H9 (cell line): ENCODE measurements at regions not wholly inside any gene's neighbourhood (a gene's known extent, or its start where the extent isn't known, plus 50 kb on each side); places are given as distances from the start of the nearest gene placed in this dataset.

ENCODE experiments used
- DNase-seq: peaks from one replicate; pipeline ENCODE4 v3.0.0-alpha.2; 2017
- H2AFZ ChIP-seq: one replicate; pipeline ENCODE4 v1.6.1; 2013; ENCODE audit warnings: mild to moderate bottlenecking, low read length, control low read depth, moderate library complexity
- H2AK5ac ChIP-seq: 2 replicates; pipeline ENCODE4 v1.6.1; 2013; ENCODE audit warnings: low read length, control low read depth, mixed read lengths; ENCODE audit not compliant: insufficient read length
- H2BK120ac ChIP-seq: one replicate; pipeline ENCODE4 v1.6.1; 2013; ENCODE audit warnings: low read depth, mild to moderate bottlenecking, low read length, control low read depth, inconsistent platforms; ENCODE audit not compliant: poor library complexity, severe bottlenecking
- H2BK12ac ChIP-seq: 2 replicates; pipeline ENCODE4 v1.6.1; 2013; ENCODE audit warnings: low read length, control low read depth, mixed read lengths, low read depth; ENCODE audit not compliant: insufficient read length
- H2BK15ac ChIP-seq: 2 replicates; pipeline ENCODE4 v1.6.1; 2013; ENCODE audit warnings: low read depth, low read length, control low read depth
- H2BK20ac ChIP-seq: one replicate; pipeline ENCODE4 v1.6.1; 2013; ENCODE audit warnings: low read depth, mild to moderate bottlenecking, low read length, control low read depth, inconsistent platforms; ENCODE audit not compliant: poor library complexity, severe bottlenecking
- H2BK5ac ChIP-seq: 2 replicates; pipeline ENCODE4 v1.6.1; 2013; ENCODE audit warnings: low read length, control low read depth, mixed read lengths; ENCODE audit not compliant: insufficient read length
- H3K14ac ChIP-seq: 2 replicates; pipeline ENCODE4 v1.6.1; 2013; ENCODE audit warnings: low read length, control low read depth; ENCODE audit not compliant: insufficient read depth
- H3K18ac ChIP-seq: 2 replicates; pipeline ENCODE4 v1.6.1; 2013; ENCODE audit warnings: low read depth, mild to moderate bottlenecking, mixed read lengths, low read length, control low read depth; ENCODE audit not compliant: insufficient read length
- H3K23ac ChIP-seq: 2 replicates; pipeline ENCODE4 v1.6.1; 2013; ENCODE audit warnings: low read length, control low read depth, mixed read lengths, low read depth; ENCODE audit not compliant: insufficient read length
- H3K23me2 ChIP-seq: 2 replicates; pipeline ENCODE4 v1.6.1; 2013; ENCODE audit warnings: low read depth, mild to moderate bottlenecking, mixed read lengths, low read length, control low read depth; ENCODE audit not compliant: insufficient read length, poor library complexity, severe bottlenecking
- H3K27ac ChIP-seq: 2 replicates; pipeline ENCODE4 v1.5.1; 2013; ENCODE audit warnings: low read length, control low read depth, mixed read lengths, low read depth; ENCODE audit not compliant: insufficient read length
- H3K27me3 ChIP-seq: 2 replicates; pipeline ENCODE4 v1.6.1; 2013; ENCODE audit warnings: low read length, control low read depth, inconsistent platforms; ENCODE audit not compliant: insufficient read depth
- H3K4ac ChIP-seq: 2 replicates; pipeline ENCODE4 v1.6.1; 2013; ENCODE audit warnings: low read depth, mild to moderate bottlenecking, control low read depth, inconsistent platforms, low read length, moderate library complexity
- H3K4me1 ChIP-seq: 2 replicates; pipeline ENCODE4 v1.6.1; 2013; ENCODE audit warnings: low read length, control low read depth, inconsistent platforms; ENCODE audit not compliant: insufficient read depth
- H3K4me2 ChIP-seq: 2 replicates; pipeline ENCODE4 v1.6.1; 2013; ENCODE audit warnings: low read length, control low read depth, mixed read lengths; ENCODE audit not compliant: insufficient read length, insufficient read depth
- H3K56ac ChIP-seq: 2 replicates; pipeline ENCODE4 v1.6.1; 2013; ENCODE audit warnings: low read depth, mild to moderate bottlenecking, mixed read lengths, low read length, control low read depth; ENCODE audit not compliant: insufficient read length
- H3K79me1 ChIP-seq: 2 replicates; pipeline ENCODE4 v1.6.1; 2013; ENCODE audit warnings: low read depth, mild to moderate bottlenecking, moderate library complexity, low read length, control low read depth, inconsistent platforms; ENCODE audit not compliant: insufficient read depth, poor library complexity, severe bottlenecking
- H3K79me2 ChIP-seq: 2 replicates; pipeline ENCODE4 v1.6.1; 2013; ENCODE audit warnings: low read length, control low read depth, inconsistent platforms; ENCODE audit not compliant: insufficient read depth
- H3K9ac ChIP-seq: 2 replicates; pipeline ENCODE4 v1.6.1; 2013; ENCODE audit warnings: low read length, control low read depth, mixed read lengths; ENCODE audit not compliant: insufficient read length; ENCODE audit errors: extremely low read depth
- H3K9me3 ChIP-seq: one replicate; pipeline ENCODE4 v1.6.1; 2013; ENCODE audit warnings: low read depth, low read length, inconsistent platforms; ENCODE audit not compliant: control insufficient read depth
- H3T11ph ChIP-seq: one replicate; pipeline ENCODE4 v1.6.1; 2013; ENCODE audit warnings: mild to moderate bottlenecking, low read length, control low read depth, inconsistent platforms
- H4K20me1 ChIP-seq: one replicate; pipeline ENCODE4 v1.6.1; 2013; ENCODE audit not compliant: control insufficient read depth, insufficient read length, insufficient read depth
- H4K5ac ChIP-seq: 2 replicates; pipeline ENCODE4 v1.6.1; 2013; ENCODE audit warnings: low read depth, mild to moderate bottlenecking, mixed read lengths, low read length, control low read depth; ENCODE audit not compliant: insufficient read length
- H4K8ac ChIP-seq: replicated peaks from 2 replicates; pipeline ENCODE4 v1.6.1; 2013; ENCODE audit warnings: low read length, control low read depth, mixed read lengths, low read depth; ENCODE audit not compliant: insufficient read length
- H4K91ac ChIP-seq: 2 replicates; pipeline ENCODE4 v1.6.1; 2013; ENCODE audit warnings: low read depth, mild to moderate bottlenecking, moderate library complexity, mixed read lengths, low read length, control low read depth; ENCODE audit not compliant: insufficient read length
- H3K27ac Mint-ChIP-seq, 3 experiments: 2 replicates in 2 of 3; 3 replicates in 1 of 3; pipeline ENCODE4 v1.8.0; 2020 to 2021; ENCODE audit warnings: mixed read lengths in 3 of 3, mild to moderate bottlenecking in 1 of 3, moderate library complexity in 1 of 3
- H3K27me3 Mint-ChIP-seq: 2 replicates; pipeline ENCODE4 v1.8.0; 2021; ENCODE audit warnings: low read depth, mild to moderate bottlenecking, moderate library complexity, mixed read lengths
- H3K36me3 Mint-ChIP-seq, 3 experiments: 2 replicates in 2 of 3; 3 replicates in 1 of 3; pipeline ENCODE4 v1.8.0; 2020 to 2021; ENCODE audit warnings: low read depth in 3 of 3, mixed read lengths in 3 of 3; ENCODE audit not compliant: insufficient read depth in 1 of 3
- H3K4me1 Mint-ChIP-seq, 2 experiments: 2 replicates each; pipeline ENCODE4 v1.8.0; 2020; ENCODE audit warnings: mixed read lengths in 2 of 2
- H3K4me3 Mint-ChIP-seq, 2 experiments: 2 replicates in 1 of 2; 3 replicates in 1 of 2; pipeline ENCODE4 v1.8.0; 2020 to 2021; ENCODE audit warnings: mild to moderate bottlenecking in 2 of 2, mixed read lengths in 2 of 2, moderate library complexity in 1 of 2
- H3K9me3 Mint-ChIP-seq, 2 experiments: 2 replicates in 1 of 2; 3 replicates in 1 of 2; pipeline ENCODE4 v1.8.0; 2020; ENCODE audit warnings: mild to moderate bottlenecking in 2 of 2, mixed read lengths in 2 of 2, moderate library complexity in 1 of 2
- WGBS: extraction: QIAGEN DNeasy Blood & Tissue Kit; methylation state at CpG from one replicate; pipeline ENCODE4 v1.1.7; 2013; ENCODE audit warnings: missing lambda C conversion rate, low lambda C conversion rate, mixed read lengths; ENCODE audit not compliant: insufficient read length; ENCODE audit errors: extremely low coverage; 5-methylcytosine and 5-hydroxymethylcytosine counted together
- TF ChIP-seq, protein P1 (sequence below): fragments of 200-600 bp; sonication (generic); conservative IDR thresholded peaks from 3 replicates; pipeline ENCODE4 v1.8.0; 2021; ENCODE audit warnings: antibody characterized with exemption, mild to moderate bottlenecking

DNA sequence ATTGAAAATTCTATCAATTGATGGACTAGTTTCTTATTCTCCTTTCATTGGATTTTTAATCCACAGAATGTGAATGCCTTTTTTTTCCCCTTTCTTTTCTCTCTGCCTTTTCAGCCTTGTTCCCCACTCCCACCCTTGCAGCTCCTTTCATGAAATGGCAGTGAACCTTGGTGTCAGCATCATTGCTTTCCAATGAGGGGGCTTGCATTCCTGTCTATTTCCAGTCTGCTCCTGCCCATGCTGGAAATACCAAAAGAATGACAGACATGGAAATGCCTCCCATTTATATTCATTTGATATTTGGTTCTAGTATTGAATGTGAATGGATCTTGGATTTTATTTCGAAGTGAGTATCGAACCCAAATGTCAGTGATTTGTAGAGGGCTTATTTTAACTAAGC is 162.7 kb upstream of the SGCD start:
- H3K56ac ChIP-seq, result no peak overlapping the region
- no peak overlapping the region for H3K23ac ChIP-seq
- no peak overlapping the region for H2BK120ac ChIP-seq
- no peak overlapping the region for H3K27ac ChIP-seq
- H3K79me2 ChIP-seq, result no peaks in the 10 kb centered on the region
- no peak overlapping the region for H3K18ac ChIP-seq
- H2BK20ac ChIP-seq, result no peak overlapping the region
- no peak overlapping the region for H2AK5ac ChIP-seq
- no peak overlapping the region for H3K9ac ChIP-seq
- TF ChIP-seq, protein P1, sequence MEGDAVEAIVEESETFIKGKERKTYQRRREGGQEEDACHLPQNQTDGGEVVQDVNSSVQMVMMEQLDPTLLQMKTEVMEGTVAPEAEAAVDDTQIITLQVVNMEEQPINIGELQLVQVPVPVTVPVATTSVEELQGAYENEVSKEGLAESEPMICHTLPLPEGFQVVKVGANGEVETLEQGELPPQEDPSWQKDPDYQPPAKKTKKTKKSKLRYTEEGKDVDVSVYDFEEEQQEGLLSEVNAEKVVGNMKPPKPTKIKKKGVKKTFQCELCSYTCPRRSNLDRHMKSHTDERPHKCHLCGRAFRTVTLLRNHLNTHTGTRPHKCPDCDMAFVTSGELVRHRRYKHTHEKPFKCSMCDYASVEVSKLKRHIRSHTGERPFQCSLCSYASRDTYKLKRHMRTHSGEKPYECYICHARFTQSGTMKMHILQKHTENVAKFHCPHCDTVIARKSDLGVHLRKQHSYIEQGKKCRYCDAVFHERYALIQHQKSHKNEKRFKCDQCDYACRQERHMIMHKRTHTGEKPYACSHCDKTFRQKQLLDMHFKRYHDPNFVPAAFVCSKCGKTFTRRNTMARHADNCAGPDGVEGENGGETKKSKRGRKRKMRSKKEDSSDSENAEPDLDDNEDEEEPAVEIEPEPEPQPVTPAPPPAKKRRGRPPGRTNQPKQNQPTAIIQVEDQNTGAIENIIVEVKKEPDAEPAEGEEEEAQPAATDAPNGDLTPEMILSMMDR, result no peak
- Mint-ChIP-seq H3K27ac (no peak overlapping the region), H3K27me3 (no peaks in the 10 kb centered on the region), H3K4me1 (no peaks in the 10 kb centered on the region), H3K4me3 (no peak overlapping the region), H3K36me3 (no peaks in the 10 kb centered on the region), H3K9me3 (no peaks in the 10 kb centered on the region)
- no peak overlapping the region for H3T11ph ChIP-seq
- no peak overlapping the region for H3K14ac ChIP-seq
- H3K27me3 ChIP-seq, result no peaks in the 10 kb centered on the region
- H4K8ac ChIP-seq, result no peak overlapping the region
- no peak overlapping the region for H2BK15ac ChIP-seq
- no peak overlapping the region for H2AFZ ChIP-seq
- no peaks in the 10 kb centered on the region for H3K9me3 ChIP-seq
- H2BK5ac ChIP-seq, result no peak overlapping the region
- H4K91ac ChIP-seq, result no peak overlapping the region
- H3K4me1 ChIP-seq, result no peaks in the 10 kb centered on the region
- no peaks in the 10 kb centered on the region for H3K23me2 ChIP-seq
- H3K4ac ChIP-seq, result no peak overlapping the region
- no peak overlapping the region for H2BK12ac ChIP-seq
- no peak for DNase-seq
- no peaks in the 10 kb centered on the region for H4K20me1 ChIP-seq
- no peak overlapping the region for H4K5ac ChIP-seq
- no peak overlapping the region for H3K4me2 ChIP-seq
- WGBS, result no CpG with 5 or more reads among the region's 2 CpGs
- no peaks in the 10 kb centered on the region for H3K79me1 ChIP-seq
